WI38 (cell line): ENCODE measurements at regions not wholly inside any gene's neighbourhood (a gene's known extent, or its start where the extent isn't known, plus 50 kb on each side); places are given as distances from the start of the nearest gene placed in this dataset.

ENCODE experiments used
- H3K4me3 ChIP-seq: 2 replicates; pipeline ENCODE4 v1.5.1; 2011; ENCODE audit warnings: low read depth, mild to moderate bottlenecking, control low read depth, low read length
- TF ChIP-seq, protein P1 (sequence below): IDR thresholded peaks from 2 replicates; pipeline ENCODE4 v1.5.1; 2012; ENCODE audit warnings: low read depth, mild to moderate bottlenecking, control low read depth, low read length

DNA sequence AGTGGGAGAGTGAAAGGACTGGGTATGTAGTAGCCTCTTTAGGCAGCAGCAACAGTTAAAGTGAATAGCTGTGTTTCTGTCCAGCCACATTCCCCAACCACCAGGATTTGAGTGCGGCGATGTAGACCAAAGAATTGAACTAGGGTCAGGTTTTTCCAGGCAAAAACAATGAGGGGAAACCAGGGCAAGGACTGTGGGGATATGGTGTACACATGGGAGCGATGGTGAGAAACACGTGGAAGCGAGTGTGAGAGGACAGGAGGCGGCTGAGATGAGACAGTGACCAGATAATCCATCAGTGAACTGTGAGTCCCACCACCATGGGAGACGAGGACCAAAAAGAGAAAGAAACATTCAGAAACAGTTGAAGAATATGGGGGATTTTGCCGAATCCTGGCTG is 409.5 kb downstream of the TSN start:
- TF ChIP-seq, protein P1, sequence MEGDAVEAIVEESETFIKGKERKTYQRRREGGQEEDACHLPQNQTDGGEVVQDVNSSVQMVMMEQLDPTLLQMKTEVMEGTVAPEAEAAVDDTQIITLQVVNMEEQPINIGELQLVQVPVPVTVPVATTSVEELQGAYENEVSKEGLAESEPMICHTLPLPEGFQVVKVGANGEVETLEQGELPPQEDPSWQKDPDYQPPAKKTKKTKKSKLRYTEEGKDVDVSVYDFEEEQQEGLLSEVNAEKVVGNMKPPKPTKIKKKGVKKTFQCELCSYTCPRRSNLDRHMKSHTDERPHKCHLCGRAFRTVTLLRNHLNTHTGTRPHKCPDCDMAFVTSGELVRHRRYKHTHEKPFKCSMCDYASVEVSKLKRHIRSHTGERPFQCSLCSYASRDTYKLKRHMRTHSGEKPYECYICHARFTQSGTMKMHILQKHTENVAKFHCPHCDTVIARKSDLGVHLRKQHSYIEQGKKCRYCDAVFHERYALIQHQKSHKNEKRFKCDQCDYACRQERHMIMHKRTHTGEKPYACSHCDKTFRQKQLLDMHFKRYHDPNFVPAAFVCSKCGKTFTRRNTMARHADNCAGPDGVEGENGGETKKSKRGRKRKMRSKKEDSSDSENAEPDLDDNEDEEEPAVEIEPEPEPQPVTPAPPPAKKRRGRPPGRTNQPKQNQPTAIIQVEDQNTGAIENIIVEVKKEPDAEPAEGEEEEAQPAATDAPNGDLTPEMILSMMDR, result no peak
- H3K4me3 ChIP-seq, result no peak overlapping the region

DNA sequence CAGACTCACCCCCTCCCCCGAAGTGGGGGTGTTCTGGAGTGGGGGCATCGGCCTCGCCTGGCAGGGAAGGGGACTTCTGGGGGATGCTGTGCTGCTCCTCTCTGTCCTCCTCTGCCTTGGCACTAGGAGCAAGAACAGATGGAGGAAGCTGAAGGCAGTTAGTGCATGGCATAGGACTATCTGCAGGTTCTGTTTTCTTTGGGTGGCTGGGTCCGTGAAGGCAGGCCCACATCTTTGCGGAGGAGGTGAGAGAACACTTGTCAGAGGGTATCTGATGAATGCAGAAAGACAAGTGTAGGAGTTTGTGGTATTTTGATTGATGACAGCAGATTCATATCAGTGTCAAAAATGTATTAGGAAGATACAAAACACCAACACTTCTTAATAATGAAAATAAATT is 411.4 kb downstream of the TSN start:
- no peak overlapping the region for H3K4me3 ChIP-seq
- TF ChIP-seq, protein P1, result no peak

DNA sequence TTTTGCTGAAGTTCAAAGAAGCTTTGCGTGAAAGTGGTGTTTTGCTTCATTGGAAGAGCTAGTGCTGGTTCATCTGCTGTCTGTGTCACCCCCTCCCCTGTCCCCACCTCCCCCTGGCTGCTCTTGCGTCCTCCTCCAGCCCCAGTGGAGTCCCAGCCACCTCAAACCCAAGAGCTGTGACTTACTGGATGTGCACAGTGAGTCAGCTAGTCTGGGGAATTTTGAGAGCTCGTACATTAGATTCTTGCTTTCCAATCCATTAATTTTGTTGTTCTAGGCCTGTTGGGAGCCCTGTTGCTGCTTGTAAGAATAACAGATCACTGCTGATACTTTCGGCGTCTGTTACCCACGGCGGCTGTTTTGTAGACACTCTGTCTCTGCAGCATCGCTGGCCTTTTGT is 412.1 kb downstream of the TSN start:
- H3K4me3 ChIP-seq, result no peak overlapping the region
- TF ChIP-seq, protein P1, result no peak

DNA sequence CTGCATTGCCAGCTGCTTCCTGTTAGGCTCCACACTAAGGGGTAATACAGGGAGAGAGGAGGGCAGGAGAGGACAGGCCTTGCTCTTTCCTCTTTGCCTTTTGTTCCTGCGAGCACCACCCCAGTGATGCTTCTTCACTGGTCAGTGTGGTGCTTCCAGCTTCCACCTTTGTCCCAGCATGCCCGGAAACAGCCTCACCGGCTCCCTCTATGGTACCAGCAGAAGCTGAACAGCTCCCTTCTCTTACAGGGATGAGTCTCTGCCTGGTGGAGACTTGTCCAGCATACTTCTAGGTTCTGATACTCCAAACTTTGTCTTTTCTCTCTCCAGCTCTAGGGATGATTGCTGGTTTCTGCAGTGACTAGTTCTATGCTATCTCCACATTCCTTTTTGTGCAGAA is 413.3 kb downstream of the TSN start:
- no peak overlapping the region for H3K4me3 ChIP-seq
- TF ChIP-seq, protein P1, result no peak

DNA sequence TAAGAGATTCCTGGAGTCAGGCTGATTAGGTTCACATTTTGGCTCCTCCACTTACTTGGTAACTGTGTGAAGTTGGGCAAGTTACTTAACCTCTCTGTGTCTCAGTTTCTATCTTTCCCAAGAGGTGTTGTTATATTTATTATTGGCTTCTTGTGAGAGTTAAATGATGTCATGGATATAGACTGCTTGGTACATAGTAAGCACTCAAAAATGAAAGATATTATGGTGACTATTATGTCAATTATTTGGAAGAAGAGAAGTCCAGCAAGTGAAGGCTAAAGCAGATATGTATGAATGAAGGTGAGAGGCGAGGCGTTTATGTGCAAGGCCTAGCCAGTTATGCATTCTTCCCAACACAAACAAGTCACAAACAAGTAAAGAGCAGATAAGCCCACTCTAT is 417.4 kb downstream of the TSN start:
- TF ChIP-seq, protein P1, result no peak
- H3K4me3 ChIP-seq, result no peak overlapping the region

DNA sequence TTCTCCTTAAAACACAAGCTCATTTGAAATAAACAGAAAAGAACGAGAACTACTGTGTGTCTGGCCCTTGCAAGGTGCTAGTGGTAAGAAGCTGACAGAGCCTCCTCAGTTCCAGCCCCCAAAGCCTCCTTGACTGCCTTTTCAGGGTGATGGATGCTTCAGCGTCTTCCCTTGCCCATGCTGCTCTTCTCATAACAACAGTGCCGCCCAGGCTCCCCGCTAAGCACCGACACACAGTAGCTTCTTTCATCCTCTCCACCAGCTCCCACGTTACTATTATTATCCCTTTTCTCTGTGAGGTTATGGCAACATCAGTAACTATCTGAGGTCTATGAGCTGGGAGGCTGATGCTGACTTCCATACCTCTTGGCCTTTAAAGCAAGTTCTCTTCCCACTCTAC is 418.6 kb downstream of the TSN start:
- TF ChIP-seq, protein P1, result no peak
- no peak overlapping the region for H3K4me3 ChIP-seq

DNA sequence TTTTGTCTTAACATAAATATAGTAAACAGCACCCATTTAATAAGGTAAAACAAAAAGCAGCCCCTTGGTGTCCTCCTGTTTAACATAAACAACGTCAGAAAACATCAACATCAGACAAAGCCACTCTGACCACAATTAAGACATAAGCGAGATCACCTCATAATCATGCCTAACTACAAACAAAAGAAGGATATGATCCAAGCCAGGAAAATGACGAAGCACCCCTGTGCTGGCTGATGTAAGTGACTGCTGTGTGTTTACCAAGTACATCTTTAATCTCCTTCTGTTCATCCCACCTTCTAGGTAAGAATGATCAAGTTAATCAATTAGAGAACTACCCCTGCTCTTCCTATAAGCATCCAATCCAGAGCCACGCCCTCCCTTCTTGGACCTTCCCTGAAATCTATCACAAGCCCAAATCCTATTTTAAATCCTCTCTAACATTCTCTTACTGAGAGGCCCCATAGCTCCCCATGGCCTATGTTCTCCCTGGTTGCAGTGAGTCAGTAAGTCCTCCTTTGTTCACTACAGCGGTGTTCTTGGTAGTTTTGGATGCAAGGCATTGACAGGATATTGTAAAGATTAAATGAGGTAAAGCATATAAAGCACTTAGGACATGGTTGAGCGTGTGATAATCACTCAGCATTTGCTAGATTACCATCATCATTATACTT is 424.2 kb downstream of the TSN start:
- no peak overlapping the region for H3K4me3 ChIP-seq
- TF ChIP-seq, protein P1, result no peak
